OCI-LY3 (cell line): ENCODE measurements at regions not wholly inside any gene's neighbourhood (a gene's known extent, or its start where the extent isn't known, plus 50 kb on each side); places are given as distances from the start of the nearest gene placed in this dataset.

Source experiments
- CTCF ChIP-seq: fragments of 200-600, 300-600 bp; sonication (generic); IDR thresholded peaks from 2 replicates; pipeline ENCODE4 v1.5.1; 2014; ENCODE audit warnings: antibody characterized with exemption, low read length, low read depth
- EZH2phosphoT487 ChIP-seq: fragments of 200-600 bp; shearing (Covaris generic); IDR thresholded peaks from 2 replicates; pipeline ENCODE4 v1.6.1; 2018; ENCODE audit warnings: antibody characterized with exemption, mixed run types, low read depth

- no peak for TF ChIP-seq CTCF
- no peak for TF ChIP-seq EZH2phosphoT487
Observed at GRCh38 chr12:88746386-88746785, 166.1 kb upstream of the KITLG start.
